ENCODE measurements at regions not wholly inside any gene's neighbourhood (a gene's known extent, or its start where the extent isn't known, plus 50 kb on each side); places are given as distances from the start of the nearest gene placed in this dataset.

DNA sequence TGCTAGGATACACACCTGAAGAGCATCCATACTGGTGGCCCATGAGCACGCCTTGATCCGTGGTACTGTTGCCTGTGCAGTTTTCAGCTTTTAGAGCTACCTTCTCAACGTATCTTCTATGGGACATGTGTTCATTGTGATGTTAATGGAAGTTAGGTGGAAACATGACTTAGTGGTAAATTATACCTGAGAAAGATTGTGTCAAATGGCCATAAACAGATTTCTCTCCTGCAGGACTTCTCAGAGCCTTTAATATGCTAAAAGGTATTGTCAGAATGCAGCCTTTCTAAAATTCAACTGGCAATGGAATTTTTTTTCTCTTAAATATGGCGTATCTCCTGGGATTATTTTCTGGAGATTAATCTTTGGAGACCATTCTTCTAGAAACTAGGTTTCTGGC is 148.5 kb downstream of the CDC5L start:
- Histone ChIP-seq H3K4me1 (ENCODE audit: low read depth, poor library complexity, severe bottlenecking) (no peaks in the 10 kb centered on the region), H4K20me1 (ENCODE audit: insufficient read depth) (no peaks in the 10 kb centered on the region), H3K4me2 (no peak overlapping the region), H3K9ac (no peak overlapping the region), H3K27ac (no peak overlapping the region), H3K36me3 (ENCODE audit: insufficient read depth) (no peaks in the 10 kb centered on the region), H2AFZ (ENCODE audit: low read depth) (no peak overlapping the region), H3K79me2 (ENCODE audit: insufficient read depth, low read depth) (no peaks in the 10 kb centered on the region), H3K27me3 (ENCODE audit: insufficient read depth, low read depth) (no peaks in the 10 kb centered on the region), H3K4me3 (IDR thresholded peaks at IDR 0.05; ENCODE audit: insufficient read depth, low read depth, low read length) (no peak overlapping the region)
- TF ChIP-seq, protein P1, sequence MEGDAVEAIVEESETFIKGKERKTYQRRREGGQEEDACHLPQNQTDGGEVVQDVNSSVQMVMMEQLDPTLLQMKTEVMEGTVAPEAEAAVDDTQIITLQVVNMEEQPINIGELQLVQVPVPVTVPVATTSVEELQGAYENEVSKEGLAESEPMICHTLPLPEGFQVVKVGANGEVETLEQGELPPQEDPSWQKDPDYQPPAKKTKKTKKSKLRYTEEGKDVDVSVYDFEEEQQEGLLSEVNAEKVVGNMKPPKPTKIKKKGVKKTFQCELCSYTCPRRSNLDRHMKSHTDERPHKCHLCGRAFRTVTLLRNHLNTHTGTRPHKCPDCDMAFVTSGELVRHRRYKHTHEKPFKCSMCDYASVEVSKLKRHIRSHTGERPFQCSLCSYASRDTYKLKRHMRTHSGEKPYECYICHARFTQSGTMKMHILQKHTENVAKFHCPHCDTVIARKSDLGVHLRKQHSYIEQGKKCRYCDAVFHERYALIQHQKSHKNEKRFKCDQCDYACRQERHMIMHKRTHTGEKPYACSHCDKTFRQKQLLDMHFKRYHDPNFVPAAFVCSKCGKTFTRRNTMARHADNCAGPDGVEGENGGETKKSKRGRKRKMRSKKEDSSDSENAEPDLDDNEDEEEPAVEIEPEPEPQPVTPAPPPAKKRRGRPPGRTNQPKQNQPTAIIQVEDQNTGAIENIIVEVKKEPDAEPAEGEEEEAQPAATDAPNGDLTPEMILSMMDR (conservative IDR thresholded peaks at IDR 0.05; ENCODE audit: low read depth, low read length): no peak

DNA sequence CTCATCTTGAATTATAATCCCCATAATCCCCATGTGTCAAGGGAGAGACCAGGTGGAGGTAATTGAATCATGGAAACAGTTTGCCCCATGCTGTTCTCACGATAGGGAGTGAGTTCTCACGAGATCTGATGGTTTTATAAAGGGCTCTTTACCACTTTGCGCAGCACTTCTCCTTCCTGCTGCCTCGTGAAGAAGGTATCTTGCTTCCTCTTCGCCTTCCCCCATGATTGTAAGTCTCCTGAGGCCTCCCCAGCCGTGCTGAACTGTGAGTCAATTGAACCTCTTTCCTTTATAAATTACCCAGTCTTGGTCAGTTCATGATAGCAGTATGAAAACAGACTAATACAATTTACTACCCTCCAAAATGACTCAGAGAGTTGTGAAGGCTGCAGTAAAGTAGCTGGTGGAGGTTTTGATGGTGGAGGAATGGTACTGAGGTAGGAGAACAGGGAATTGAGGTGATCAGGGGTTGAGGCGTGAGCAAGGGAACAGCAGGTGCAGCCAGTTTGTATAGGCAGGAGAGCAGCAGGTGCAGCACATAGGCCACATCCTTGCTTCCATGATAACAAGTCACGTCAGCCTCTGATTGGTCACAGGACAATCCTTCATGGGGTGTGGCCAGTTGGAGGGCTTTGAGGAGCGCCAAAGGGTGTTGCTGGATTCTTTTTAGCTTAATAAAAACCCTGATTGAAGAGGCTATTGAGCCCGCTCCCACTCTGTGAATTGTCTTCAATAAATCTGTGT is 150.0 kb downstream of the CDC5L start:
- no peaks in the 10 kb centered on the region for H3K36me3 ChIP-seq (ENCODE audit: insufficient read depth)
- TF ChIP-seq, protein P1 (conservative IDR thresholded peaks at IDR 0.05; ENCODE audit: low read depth, low read length): no peak
- H3K9ac ChIP-seq: no peak overlapping the region
- H3K4me1 ChIP-seq (ENCODE audit: low read depth, poor library complexity, severe bottlenecking): no peaks in the 10 kb centered on the region
- H4K20me1 ChIP-seq (ENCODE audit: insufficient read depth): no peaks in the 10 kb centered on the region
- no peak overlapping the region for H3K4me3 ChIP-seq (IDR thresholded peaks at IDR 0.05; ENCODE audit: insufficient read depth, low read depth, low read length)
- no peaks in the 10 kb centered on the region for H3K79me2 ChIP-seq (ENCODE audit: insufficient read depth, low read depth)
- H3K27me3 ChIP-seq (ENCODE audit: insufficient read depth, low read depth): no peaks in the 10 kb centered on the region
- no peak overlapping the region for H3K27ac ChIP-seq
- no peak overlapping the region for H3K4me2 ChIP-seq
- no peak overlapping the region for H2AFZ ChIP-seq (ENCODE audit: low read depth)

DNA sequence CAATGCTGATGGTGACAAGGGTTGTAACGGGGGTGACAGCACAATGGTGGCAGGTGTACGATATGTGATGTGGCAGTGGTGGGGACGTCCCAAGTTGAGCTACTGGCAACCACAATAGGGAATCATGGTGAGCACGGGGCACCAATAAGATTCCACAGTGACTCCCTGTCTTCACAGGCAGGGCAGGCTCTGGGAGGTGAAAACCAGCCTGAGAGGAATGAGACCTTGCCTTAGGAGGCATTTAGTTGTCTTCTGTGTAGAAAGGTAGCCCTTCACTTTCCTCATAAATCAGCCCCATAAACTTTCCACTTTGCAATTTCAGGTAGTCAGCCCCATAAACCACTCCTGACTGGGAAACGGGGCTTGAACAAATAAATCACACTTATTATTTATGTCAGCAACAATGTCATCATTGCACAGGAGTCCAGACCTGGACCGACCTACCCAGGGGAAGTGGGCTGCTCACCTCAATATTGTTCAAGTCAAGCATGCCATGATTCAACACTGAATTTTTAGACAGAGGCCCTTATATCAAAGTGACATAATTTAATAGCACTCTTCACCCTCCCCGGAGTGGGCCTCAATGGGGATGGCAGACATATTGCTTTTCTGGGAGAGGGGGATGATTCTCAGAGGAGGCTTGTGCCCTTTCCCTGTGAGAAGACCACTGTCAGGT is 150.8 kb downstream of the CDC5L start:
- H3K27me3 ChIP-seq (ENCODE audit: insufficient read depth, low read depth): no peaks in the 10 kb centered on the region
- TF ChIP-seq, protein P1 (conservative IDR thresholded peaks at IDR 0.05; ENCODE audit: low read depth, low read length): no peak

DNA sequence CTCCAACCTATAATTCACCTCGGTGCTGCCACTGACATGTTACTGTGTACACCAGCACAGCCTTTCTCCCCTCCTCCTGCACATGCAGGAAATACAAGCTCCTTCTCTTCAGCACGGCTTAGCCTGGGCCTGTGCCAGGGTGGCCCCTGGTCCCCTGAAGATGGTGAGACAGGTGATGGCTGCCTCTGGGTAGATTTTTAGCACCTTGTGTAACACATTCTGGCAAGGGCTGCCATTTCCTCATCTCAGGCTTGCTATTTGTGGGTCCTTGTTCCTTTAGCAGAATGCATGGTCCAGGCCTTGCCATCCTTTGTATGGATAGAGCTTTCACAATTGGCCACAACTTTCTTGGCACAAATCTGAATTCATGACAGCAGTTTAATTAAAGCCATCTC is 151.3 kb downstream of the CDC5L start:
- no peaks in the 10 kb centered on the region for H4K20me1 ChIP-seq (ENCODE audit: insufficient read depth)
- no peaks in the 10 kb centered on the region for H3K27me3 ChIP-seq (ENCODE audit: insufficient read depth, low read depth)
- no peaks in the 10 kb centered on the region for H3K79me2 ChIP-seq (ENCODE audit: insufficient read depth, low read depth)
- H3K27ac ChIP-seq: no peak overlapping the region
- TF ChIP-seq, protein P1 (conservative IDR thresholded peaks at IDR 0.05; ENCODE audit: low read depth, low read length): no peak
- no peak overlapping the region for H3K4me2 ChIP-seq
- H3K36me3 ChIP-seq (ENCODE audit: insufficient read depth): no peaks in the 10 kb centered on the region
- H3K9ac ChIP-seq: no peak overlapping the region
- no peak overlapping the region for H3K4me3 ChIP-seq (IDR thresholded peaks at IDR 0.05; ENCODE audit: insufficient read depth, low read depth, low read length)
- no peak overlapping the region for H2AFZ ChIP-seq (ENCODE audit: low read depth)
- no peaks in the 10 kb centered on the region for H3K4me1 ChIP-seq (ENCODE audit: low read depth, poor library complexity, severe bottlenecking)

More for the DNA sequence above, 150.8 kb downstream of the CDC5L start:
- H3K4me3 ChIP-seq (IDR thresholded peaks at IDR 0.05; ENCODE audit: insufficient read depth, low read depth, low read length): no peak overlapping the region
- H4K20me1 ChIP-seq (ENCODE audit: insufficient read depth): no peaks in the 10 kb centered on the region
- H3K4me1 ChIP-seq (ENCODE audit: low read depth, poor library complexity, severe bottlenecking): no peaks in the 10 kb centered on the region
- no peaks in the 10 kb centered on the region for H3K79me2 ChIP-seq (ENCODE audit: insufficient read depth, low read depth)
- no peak overlapping the region for H3K27ac ChIP-seq
- no peak overlapping the region for H3K9ac ChIP-seq
- H3K36me3 ChIP-seq (ENCODE audit: insufficient read depth): no peaks in the 10 kb centered on the region
- no peak overlapping the region for H3K4me2 ChIP-seq
- H2AFZ ChIP-seq (ENCODE audit: low read depth): no peak overlapping the region

Measured in KMS-11 (cell line).